ENCODE measurements at regions not wholly inside any gene's neighbourhood (a gene's known extent, or its start where the extent isn't known, plus 50 kb on each side); places are given as distances from the start of the nearest gene placed in this dataset.

- H3K4me3 ChIP-seq: no peak overlapping the region
- TF ChIP-seq CTCF (IDR thresholded peaks at IDR 0.05): no peak
- no peak for TF ChIP-seq POLR2A (IDR thresholded peaks at IDR 0.05)
- TF ChIP-seq POLR2AphosphoS5 (IDR thresholded peaks at IDR 0.05): no peak
- no peak for TF ChIP-seq EP300 (IDR thresholded peaks at IDR 0.05)
Observed at GRCh38 chr6:97468981-97469380, 186.0 kb upstream of the MMS22L start.

DNA sequence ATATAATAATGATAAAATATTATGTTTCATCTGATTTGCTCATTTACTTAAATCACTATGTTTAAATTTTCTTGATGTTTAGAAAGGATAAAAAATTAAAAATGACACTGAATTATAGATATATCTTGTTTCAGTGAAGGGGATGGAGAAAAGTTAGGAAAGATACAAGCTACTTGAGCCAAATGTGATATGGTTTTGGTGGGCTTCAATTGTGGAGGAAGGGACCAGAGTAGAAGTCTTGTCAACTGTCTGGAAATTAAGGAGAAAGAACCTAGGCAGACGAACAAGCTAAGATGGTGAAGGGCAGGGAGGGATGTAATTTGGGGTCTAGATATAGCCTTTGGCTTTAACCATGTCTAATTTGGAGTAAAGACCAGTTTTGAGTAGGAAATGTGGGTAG lies 186.4 kb upstream of the MMS22L start:
- no peaks in the 10 kb centered on the region for H3K27me3 ChIP-seq
- no peak for TF ChIP-seq CTCF (IDR thresholded peaks at IDR 0.05)
- TF ChIP-seq POLR2A (IDR thresholded peaks at IDR 0.05): no peak
- no peak for TF ChIP-seq POLR2AphosphoS5 (IDR thresholded peaks at IDR 0.05)
- no peak for TF ChIP-seq EP300 (IDR thresholded peaks at IDR 0.05)
- no peak overlapping the region for H3K27ac ChIP-seq
- no peak for DNase-seq (ENCODE audit: low spot score in 2 of 2)
- WGBS: 87% methylated on average over 1 of the region's 1 CpG
- no peak overlapping the region for H3K4me3 ChIP-seq
- H3K9me3 ChIP-seq: no peaks in the 10 kb centered on the region
- H3K4me1 ChIP-seq: no peaks in the 10 kb centered on the region
- no peaks in the 10 kb centered on the region for H3K36me3 ChIP-seq

More at GRCh38 chr6:97468981-97469380, 186.0 kb upstream of the MMS22L start:
- no peaks in the 10 kb centered on the region for H3K4me1 ChIP-seq
- no peak for DNase-seq (ENCODE audit: low spot score in 2 of 2)
- H3K27me3 ChIP-seq: no peaks in the 10 kb centered on the region
- no peaks in the 10 kb centered on the region for H3K36me3 ChIP-seq
- no peak overlapping the region for H3K27ac ChIP-seq
- H3K9me3 ChIP-seq: no peaks in the 10 kb centered on the region

DNA sequence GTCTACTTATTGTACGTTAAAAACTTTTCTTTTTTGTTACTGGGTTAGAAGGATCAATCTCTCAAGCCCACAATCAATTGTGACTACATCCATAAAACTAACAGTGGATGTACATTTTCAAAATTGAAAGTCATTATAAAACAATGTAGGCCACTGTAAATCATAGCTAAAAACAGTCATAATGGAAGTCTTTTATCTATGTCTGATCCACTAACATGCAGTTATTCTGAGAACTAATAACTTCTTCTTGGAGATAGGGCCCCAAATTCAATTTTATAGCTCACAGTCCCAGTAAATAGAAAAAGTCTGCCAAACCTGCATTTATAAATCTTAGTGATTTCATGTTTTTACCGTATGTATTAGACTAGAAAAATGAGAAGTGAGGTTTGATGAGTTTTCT lies 187.3 kb upstream of the MMS22L start:
- H3K36me3 ChIP-seq: no peaks in the 10 kb centered on the region
- H3K27ac ChIP-seq: no peak overlapping the region
- WGBS: 60% methylated on average over 2 of the region's 2 CpGs
- no peak overlapping the region for H3K4me3 ChIP-seq
- no peaks in the 10 kb centered on the region for H3K27me3 ChIP-seq
- TF ChIP-seq POLR2A (IDR thresholded peaks at IDR 0.05) (no peak), POLR2AphosphoS5 (IDR thresholded peaks at IDR 0.05) (no peak), CTCF (IDR thresholded peaks at IDR 0.05) (no peak), EP300 (IDR thresholded peaks at IDR 0.05) (no peak)
- H3K4me1 ChIP-seq: no peaks in the 10 kb centered on the region
- H3K9me3 ChIP-seq: no peaks in the 10 kb centered on the region
- DNase-seq (ENCODE audit: low spot score in 2 of 2): no peak

DNA sequence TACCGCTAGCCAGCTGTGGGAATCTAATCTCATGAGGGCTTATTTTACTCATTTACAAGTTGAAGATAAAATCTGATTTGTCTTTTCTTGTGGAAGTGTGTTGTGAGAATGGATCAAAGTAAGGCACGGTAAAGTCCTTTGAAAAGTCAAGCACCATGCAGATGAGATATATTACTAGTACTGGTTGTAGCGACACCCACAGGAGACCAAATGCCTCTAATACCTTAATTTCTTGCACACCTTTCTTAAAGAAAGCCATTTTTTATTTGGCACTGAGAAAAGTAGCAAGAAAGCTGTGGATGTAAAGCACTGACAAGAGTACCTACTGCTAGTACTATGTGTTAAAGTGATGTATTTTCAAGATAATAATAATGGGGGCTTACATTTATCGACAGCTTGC lies 191.0 kb upstream of the MMS22L start:
- no peak for DNase-seq (ENCODE audit: low spot score in 2 of 2)
- Histone ChIP-seq H3K9me3 (no peaks in the 10 kb centered on the region), H3K27me3 (no peaks in the 10 kb centered on the region), H3K27ac (no peak overlapping the region), H3K4me1 (no peaks in the 10 kb centered on the region), H3K36me3 (no peaks in the 10 kb centered on the region), H3K4me3 (no peak overlapping the region)
- 74% methylated on average over 4 of the region's 4 CpGs for WGBS
- TF ChIP-seq POLR2AphosphoS5 (IDR thresholded peaks at IDR 0.05) (no peak), EP300 (IDR thresholded peaks at IDR 0.05) (no peak), CTCF (IDR thresholded peaks at IDR 0.05) (no peak), POLR2A (IDR thresholded peaks at IDR 0.05) (no peak)

DNA sequence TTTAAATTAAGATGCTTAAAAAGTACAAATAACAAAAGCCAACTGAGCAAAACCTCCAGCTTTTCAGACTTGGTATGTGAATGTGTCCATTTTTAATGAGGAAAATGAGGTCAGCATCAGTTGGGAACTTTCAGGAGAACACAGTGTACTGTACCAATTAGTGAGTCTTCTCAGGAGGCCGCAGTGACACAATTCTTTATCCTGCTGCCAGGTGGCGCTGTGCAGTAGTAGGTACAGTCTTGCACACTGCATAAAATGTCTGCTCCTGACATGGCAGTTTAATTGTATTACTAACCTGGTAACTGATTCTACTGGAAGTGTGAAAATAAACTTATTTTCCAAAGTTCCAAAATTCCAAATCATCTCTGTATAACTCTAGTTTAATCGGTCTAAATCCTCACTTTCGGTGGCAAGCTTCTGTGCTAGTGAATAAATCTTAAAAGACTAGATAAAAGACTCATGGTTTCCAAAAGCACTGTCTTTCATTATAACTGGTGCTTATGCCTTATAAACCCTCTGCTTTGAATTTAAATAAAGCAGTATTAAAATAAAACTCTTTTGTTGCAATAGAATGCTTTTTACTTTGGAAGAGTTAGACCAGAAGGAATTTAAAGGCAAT lies 214.8 kb upstream of the MMS22L start:
- DNase-seq (ENCODE audit: low spot score in 2 of 2): peak in 1 of 2 donors; percentile 78
- no peaks in the 10 kb centered on the region for H3K9me3 ChIP-seq
- TF ChIP-seq EP300 (IDR thresholded peaks at IDR 0.05) (no peak), CTCF (IDR thresholded peaks at IDR 0.05) (peak in 1 of 2 donors; percentile 79)
- H3K27me3 ChIP-seq: no peaks in the 10 kb centered on the region
- H3K36me3 ChIP-seq: no peaks in the 10 kb centered on the region
- WGBS: 27% methylated on average over 4 of the region's 4 CpGs
- no peaks in the 10 kb centered on the region for H3K4me1 ChIP-seq
- H3K27ac ChIP-seq: no peak overlapping the region
- no peak overlapping the region for H3K4me3 ChIP-seq
